ENCODE measurements at regions not wholly inside any gene's neighbourhood (a gene's known extent, or its start where the extent isn't known, plus 50 kb on each side); places are given as distances from the start of the nearest gene placed in this dataset.

- H3K27ac ChIP-seq (ENCODE audit: low read depth, low read length, severe bottlenecking): no peak overlapping the region
- WGBS, 2 experiments (ENCODE audit: insufficient coverage in 2 of 2): no CpG with 5 or more reads among the region's 2 CpGs
- no peaks in the 10 kb centered on the region for H3K9me3 ChIP-seq (ENCODE audit: control insufficient read depth, low read length)
- no peaks in the 10 kb centered on the region for H3K36me3 ChIP-seq (ENCODE audit: control insufficient read depth, insufficient read depth, low read length)
- no peaks in the 10 kb centered on the region for H3K4me1 ChIP-seq (ENCODE audit: control insufficient read depth, insufficient read depth, low read length, poor library complexity, severe bottlenecking)
- no peak overlapping the region for H3K4me3 ChIP-seq (ENCODE audit: extremely low read depth, insufficient read depth, low read length, poor library complexity, severe bottlenecking)
These were observed 568.7 kb upstream of the DSEL start for GRCh38 chr18:68085251-68085650.

GRCh38 chr18:68083776-68084175 lies 567.3 kb upstream of the DSEL start:
- no peaks in the 10 kb centered on the region for H3K4me1 ChIP-seq (ENCODE audit: control insufficient read depth, insufficient read depth, low read length, poor library complexity, severe bottlenecking)
- H3K36me3 ChIP-seq (ENCODE audit: control insufficient read depth, insufficient read depth, low read length): no peaks in the 10 kb centered on the region
- no CpG with 5 or more reads among the region's 3 CpGs for WGBS, 2 experiments (ENCODE audit: insufficient coverage in 2 of 2)
- no peak overlapping the region for H3K4me3 ChIP-seq (ENCODE audit: extremely low read depth, insufficient read depth, low read length, poor library complexity, severe bottlenecking)
- no peak overlapping the region for H3K27ac ChIP-seq (ENCODE audit: low read depth, low read length, severe bottlenecking)
- H3K9me3 ChIP-seq (ENCODE audit: control insufficient read depth, low read length): no peaks in the 10 kb centered on the region

- H3K4me1 ChIP-seq (ENCODE audit: control insufficient read depth, insufficient read depth, low read length, poor library complexity, severe bottlenecking): no peaks in the 10 kb centered on the region
- H3K9me3 ChIP-seq (ENCODE audit: control insufficient read depth, low read length): no peaks in the 10 kb centered on the region
- no peak overlapping the region for H3K27ac ChIP-seq (ENCODE audit: low read depth, low read length, severe bottlenecking)
- no peaks in the 10 kb centered on the region for H3K36me3 ChIP-seq (ENCODE audit: control insufficient read depth, insufficient read depth, low read length)
- H3K4me3 ChIP-seq (ENCODE audit: extremely low read depth, insufficient read depth, low read length, poor library complexity, severe bottlenecking): no peak overlapping the region
- WGBS, 2 experiments (ENCODE audit: insufficient coverage in 2 of 2): 50% methylated on average over 1 of the region's 4 CpGs; no CpG with 5 or more reads in 1 of the 2 experiments
These were observed 566.6 kb upstream of the DSEL start for GRCh38 chr18:68083131-68083530.

- Histone ChIP-seq H3K36me3 (ENCODE audit: control insufficient read depth, insufficient read depth, low read length) (no peaks in the 10 kb centered on the region), H3K9me3 (ENCODE audit: control insufficient read depth, low read length) (no peaks in the 10 kb centered on the region), H3K4me1 (ENCODE audit: control insufficient read depth, insufficient read depth, low read length, poor library complexity, severe bottlenecking) (no peaks in the 10 kb centered on the region), H3K4me3 (ENCODE audit: extremely low read depth, insufficient read depth, low read length, poor library complexity, severe bottlenecking) (no peak overlapping the region), H3K27ac (ENCODE audit: low read depth, low read length, severe bottlenecking) (no peak overlapping the region)
- WGBS, 2 experiments (ENCODE audit: insufficient coverage in 2 of 2): 92 to 99% methylated on average over 2 to 5 of the region's 7 CpGs
These were observed 556.2 kb upstream of the DSEL start for GRCh38 chr18:68072744-68073143.

GRCh38 chr18:68060871-68061270 lies 544.4 kb upstream of the DSEL start:
- Histone ChIP-seq H3K4me1 (ENCODE audit: control insufficient read depth, insufficient read depth, low read length, poor library complexity, severe bottlenecking) (no peaks in the 10 kb centered on the region), H3K27ac (ENCODE audit: low read depth, low read length, severe bottlenecking) (no peak overlapping the region), H3K9me3 (ENCODE audit: control insufficient read depth, low read length) (no peaks in the 10 kb centered on the region), H3K36me3 (ENCODE audit: control insufficient read depth, insufficient read depth, low read length) (no peaks in the 10 kb centered on the region), H3K4me3 (ENCODE audit: extremely low read depth, insufficient read depth, low read length, poor library complexity, severe bottlenecking) (no peak overlapping the region)
- WGBS, 2 experiments (ENCODE audit: insufficient coverage in 2 of 2): no CpG with 5 or more reads among the region's 1 CpG

GRCh38 chr18:68056936-68057335 lies 540.4 kb upstream of the DSEL start:
- 80 to 86% methylated on average over 1 of the region's 4 CpGs for WGBS, 2 experiments (ENCODE audit: insufficient coverage in 2 of 2)
- no peak overlapping the region for H3K4me3 ChIP-seq (ENCODE audit: extremely low read depth, insufficient read depth, low read length, poor library complexity, severe bottlenecking)
- no peaks in the 10 kb centered on the region for H3K9me3 ChIP-seq (ENCODE audit: control insufficient read depth, low read length)
- H3K4me1 ChIP-seq (ENCODE audit: control insufficient read depth, insufficient read depth, low read length, poor library complexity, severe bottlenecking): no peaks in the 10 kb centered on the region
- H3K27ac ChIP-seq (ENCODE audit: low read depth, low read length, severe bottlenecking): no peak overlapping the region
- no peaks in the 10 kb centered on the region for H3K36me3 ChIP-seq (ENCODE audit: control insufficient read depth, insufficient read depth, low read length)

GRCh38 chr18:68054669-68055068 lies 538.1 kb upstream of the DSEL start:
- WGBS, 2 experiments (ENCODE audit: insufficient coverage in 2 of 2): no CpG with 5 or more reads among the region's 1 CpG

GRCh38 chr18:68053290-68053689 lies 536.8 kb upstream of the DSEL start:
- no CpG with 5 or more reads among the region's 2 CpGs for WGBS, 2 experiments (ENCODE audit: insufficient coverage in 2 of 2)
- Histone ChIP-seq H3K36me3 (ENCODE audit: control insufficient read depth, insufficient read depth, low read length) (no peaks in the 10 kb centered on the region), H3K4me3 (ENCODE audit: extremely low read depth, insufficient read depth, low read length, poor library complexity, severe bottlenecking) (no peak overlapping the region), H3K4me1 (ENCODE audit: control insufficient read depth, insufficient read depth, low read length, poor library complexity, severe bottlenecking) (no peaks in the 10 kb centered on the region), H3K9me3 (ENCODE audit: control insufficient read depth, low read length) (no peaks in the 10 kb centered on the region), H3K27ac (ENCODE audit: low read depth, low read length, severe bottlenecking) (no peak overlapping the region)

More at GRCh38 chr18:68054669-68055068, 538.1 kb upstream of the DSEL start:
- no peak overlapping the region for H3K4me3 ChIP-seq (ENCODE audit: extremely low read depth, insufficient read depth, low read length, poor library complexity, severe bottlenecking)
- H3K4me1 ChIP-seq (ENCODE audit: control insufficient read depth, insufficient read depth, low read length, poor library complexity, severe bottlenecking): no peaks in the 10 kb centered on the region
- H3K36me3 ChIP-seq (ENCODE audit: control insufficient read depth, insufficient read depth, low read length): no peaks in the 10 kb centered on the region
- H3K27ac ChIP-seq (ENCODE audit: low read depth, low read length, severe bottlenecking): no peak overlapping the region
- H3K9me3 ChIP-seq (ENCODE audit: control insufficient read depth, low read length): no peaks in the 10 kb centered on the region

GRCh38 chr18:68041327-68041726 lies 524.8 kb upstream of the DSEL start:
- no peak overlapping the region for H3K4me3 ChIP-seq (ENCODE audit: extremely low read depth, insufficient read depth, low read length, poor library complexity, severe bottlenecking)
- 94 to 95% methylated on average over 4 of the region's 4 CpGs for WGBS, 2 experiments (ENCODE audit: insufficient coverage in 2 of 2)
- H3K4me1 ChIP-seq (ENCODE audit: control insufficient read depth, insufficient read depth, low read length, poor library complexity, severe bottlenecking): no peaks in the 10 kb centered on the region
- no peak overlapping the region for H3K27ac ChIP-seq (ENCODE audit: low read depth, low read length, severe bottlenecking)
- H3K36me3 ChIP-seq (ENCODE audit: control insufficient read depth, insufficient read depth, low read length): no peaks in the 10 kb centered on the region
- H3K9me3 ChIP-seq (ENCODE audit: control insufficient read depth, low read length): no peaks in the 10 kb centered on the region

GRCh38 chr18:68040198-68040597 lies 523.7 kb upstream of the DSEL start:
- Histone ChIP-seq H3K27ac (ENCODE audit: low read depth, low read length, severe bottlenecking) (no peak overlapping the region), H3K9me3 (ENCODE audit: control insufficient read depth, low read length) (no peaks in the 10 kb centered on the region), H3K36me3 (ENCODE audit: control insufficient read depth, insufficient read depth, low read length) (no peaks in the 10 kb centered on the region), H3K4me1 (ENCODE audit: control insufficient read depth, insufficient read depth, low read length, poor library complexity, severe bottlenecking) (no peaks in the 10 kb centered on the region), H3K4me3 (ENCODE audit: extremely low read depth, insufficient read depth, low read length, poor library complexity, severe bottlenecking) (no peak overlapping the region)
- 50 to 62% methylated on average over 2 to 3 of the region's 3 CpGs for WGBS, 2 experiments (ENCODE audit: insufficient coverage in 2 of 2)

GRCh38 chr18:68035774-68036522 lies 519.4 kb upstream of the DSEL start:
- Histone ChIP-seq H3K9me3 (ENCODE audit: control insufficient read depth, low read length) (no peaks in the 10 kb centered on the region), H3K4me1 (ENCODE audit: control insufficient read depth, insufficient read depth, low read length, poor library complexity, severe bottlenecking) (no peaks in the 10 kb centered on the region), H3K27ac (ENCODE audit: low read depth, low read length, severe bottlenecking) (no peak overlapping the region), H3K36me3 (ENCODE audit: control insufficient read depth, insufficient read depth, low read length) (no peaks in the 10 kb centered on the region), H3K4me3 (ENCODE audit: extremely low read depth, insufficient read depth, low read length, poor library complexity, severe bottlenecking) (no peak overlapping the region)
- WGBS, 2 experiments (ENCODE audit: insufficient coverage in 2 of 2): 67 to 75% methylated on average over 5 to 6 of the region's 8 CpGs
